WTC11 (cell line): ENCODE measurements at regions not wholly inside any gene's neighbourhood (a gene's known extent, or its start where the extent isn't known, plus 50 kb on each side); places are given as distances from the start of the nearest gene placed in this dataset.

Experiments
- ATF6 ChIP-seq: sonication (generic); formaldehyde crosslinking; IDR thresholded peaks from 2 replicates; pipeline ENCODE4 v1.8.1; 2023; ENCODE audit warnings: mild to moderate bottlenecking, missing genetic modification reagents
- TF ChIP-seq, protein P1 (sequence below): sonication (generic); formaldehyde crosslinking; IDR thresholded peaks from 2 replicates; pipeline ENCODE4 v1.8.1; 2022; ENCODE audit warnings: mild to moderate bottlenecking, moderate library complexity, missing genetic modification reagents
- TF ChIP-seq, protein P2 (sequence below): sonication (generic); formaldehyde crosslinking; IDR thresholded peaks from 2 replicates; pipeline ENCODE4 v1.8.0; 2022; ENCODE audit warnings: mild to moderate bottlenecking, missing genetic modification reagents

DNA sequence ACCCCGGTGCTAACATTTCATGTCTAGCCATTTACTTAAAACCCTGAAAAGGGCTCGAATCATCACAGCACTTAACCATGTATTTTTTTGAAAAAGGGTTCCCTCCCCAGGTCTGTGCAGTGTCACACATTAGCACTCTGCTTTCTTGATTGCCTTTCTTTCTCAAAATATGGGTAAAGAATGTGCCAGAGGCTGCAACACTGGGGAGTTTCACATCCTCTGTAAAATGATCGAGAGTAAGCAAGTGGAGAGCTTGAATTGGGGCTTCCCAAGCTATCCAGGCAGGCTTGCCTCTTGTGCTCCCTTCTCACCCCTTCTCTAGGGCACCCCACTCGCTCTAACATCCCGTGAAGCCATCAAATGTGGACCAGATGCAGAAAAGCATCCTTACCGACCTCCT lies 177.0 kb upstream of the CCDC68 start:
- TF ChIP-seq, protein P1, sequence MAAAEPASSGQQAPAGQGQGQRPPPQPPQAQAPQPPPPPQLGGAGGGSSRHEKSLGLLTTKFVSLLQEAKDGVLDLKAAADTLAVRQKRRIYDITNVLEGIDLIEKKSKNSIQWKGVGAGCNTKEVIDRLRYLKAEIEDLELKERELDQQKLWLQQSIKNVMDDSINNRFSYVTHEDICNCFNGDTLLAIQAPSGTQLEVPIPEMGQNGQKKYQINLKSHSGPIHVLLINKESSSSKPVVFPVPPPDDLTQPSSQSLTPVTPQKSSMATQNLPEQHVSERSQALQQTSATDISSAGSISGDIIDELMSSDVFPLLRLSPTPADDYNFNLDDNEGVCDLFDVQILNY (CRISPR knock-in tag): no peak
- no peak for TF ChIP-seq ATF6
- TF ChIP-seq, protein P2, sequence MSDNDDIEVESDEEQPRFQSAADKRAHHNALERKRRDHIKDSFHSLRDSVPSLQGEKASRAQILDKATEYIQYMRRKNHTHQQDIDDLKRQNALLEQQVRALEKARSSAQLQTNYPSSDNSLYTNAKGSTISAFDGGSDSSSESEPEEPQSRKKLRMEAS (CRISPR knock-in tag): no peak
